GM10266 (cell line): ENCODE measurements at regions not wholly inside any gene's neighbourhood (a gene's known extent, or its start where the extent isn't known, plus 50 kb on each side); places are given as distances from the start of the nearest gene placed in this dataset.

Experiments
- DNase-seq: peaks from one replicate; pipeline ENCODE4 v3.0.0; 2012; ENCODE audit errors: extremely low spot score
- TF ChIP-seq, protein P1 (sequence below): IDR thresholded peaks from 2 replicates; pipeline ENCODE4 v1.5.1; 2012; ENCODE audit warnings: mild to moderate bottlenecking, low read depth; ENCODE audit not compliant: control insufficient read depth, insufficient read depth; ENCODE audit errors: missing control alignments

DNA sequence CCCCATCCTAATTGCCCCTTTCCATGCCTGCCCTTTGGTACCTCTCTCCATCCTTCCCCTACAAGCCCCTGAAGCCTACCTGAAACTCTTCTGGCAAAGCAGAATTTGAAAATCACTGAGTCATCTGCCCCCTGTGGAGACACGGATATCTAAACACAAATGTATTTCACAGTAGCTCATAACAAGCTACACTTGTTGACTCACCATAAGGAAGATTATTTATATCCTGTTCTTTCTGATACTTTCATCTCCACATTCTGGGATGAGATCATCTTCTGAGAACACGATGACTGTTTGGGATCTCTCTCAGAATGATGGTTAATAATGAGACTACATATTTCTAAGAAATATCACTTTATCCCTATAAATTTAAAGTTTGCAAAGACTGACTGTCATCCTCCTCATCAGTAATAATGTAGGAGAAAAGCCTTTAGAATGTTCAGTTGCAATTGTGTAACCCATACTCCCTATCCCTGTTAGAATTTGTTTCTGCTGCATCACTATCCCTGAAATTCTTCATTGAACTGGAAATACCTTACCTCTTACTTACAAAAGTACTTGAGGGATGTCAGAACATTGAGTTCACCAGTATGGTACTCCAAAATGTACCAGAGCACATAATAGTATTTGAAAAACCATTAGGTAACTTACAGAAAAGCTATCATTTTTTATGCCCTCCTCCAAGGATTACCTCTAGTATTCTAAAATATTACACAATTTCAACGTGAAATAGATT, 116.1 kb upstream of the IL12A start:
- TF ChIP-seq, protein P1, sequence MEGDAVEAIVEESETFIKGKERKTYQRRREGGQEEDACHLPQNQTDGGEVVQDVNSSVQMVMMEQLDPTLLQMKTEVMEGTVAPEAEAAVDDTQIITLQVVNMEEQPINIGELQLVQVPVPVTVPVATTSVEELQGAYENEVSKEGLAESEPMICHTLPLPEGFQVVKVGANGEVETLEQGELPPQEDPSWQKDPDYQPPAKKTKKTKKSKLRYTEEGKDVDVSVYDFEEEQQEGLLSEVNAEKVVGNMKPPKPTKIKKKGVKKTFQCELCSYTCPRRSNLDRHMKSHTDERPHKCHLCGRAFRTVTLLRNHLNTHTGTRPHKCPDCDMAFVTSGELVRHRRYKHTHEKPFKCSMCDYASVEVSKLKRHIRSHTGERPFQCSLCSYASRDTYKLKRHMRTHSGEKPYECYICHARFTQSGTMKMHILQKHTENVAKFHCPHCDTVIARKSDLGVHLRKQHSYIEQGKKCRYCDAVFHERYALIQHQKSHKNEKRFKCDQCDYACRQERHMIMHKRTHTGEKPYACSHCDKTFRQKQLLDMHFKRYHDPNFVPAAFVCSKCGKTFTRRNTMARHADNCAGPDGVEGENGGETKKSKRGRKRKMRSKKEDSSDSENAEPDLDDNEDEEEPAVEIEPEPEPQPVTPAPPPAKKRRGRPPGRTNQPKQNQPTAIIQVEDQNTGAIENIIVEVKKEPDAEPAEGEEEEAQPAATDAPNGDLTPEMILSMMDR: no peak
- no peak for DNase-seq

GRCh38 chr3:159875116-159875515, 113.5 kb upstream of the IL12A start:
- no peak for DNase-seq

GRCh38 chr3:159877924-159878323, 110.7 kb upstream of the IL12A start:
- DNase-seq: no peak
- TF ChIP-seq, protein P1: no peak

More at GRCh38 chr3:159875116-159875515, 113.5 kb upstream of the IL12A start:
- TF ChIP-seq, protein P1: no peak

GRCh38 chr3:159879146-159879545, 109.5 kb upstream of the IL12A start:
- no peak for DNase-seq
- TF ChIP-seq, protein P1: no peak

GRCh38 chr3:159879598-159879997, 109.0 kb upstream of the IL12A start:
- TF ChIP-seq, protein P1: no peak
- no peak for DNase-seq

- DNase-seq: no peak
- TF ChIP-seq, protein P1: no peak
Observed at GRCh38 chr3:159881208-159881607, 107.4 kb upstream of the IL12A start.

DNA sequence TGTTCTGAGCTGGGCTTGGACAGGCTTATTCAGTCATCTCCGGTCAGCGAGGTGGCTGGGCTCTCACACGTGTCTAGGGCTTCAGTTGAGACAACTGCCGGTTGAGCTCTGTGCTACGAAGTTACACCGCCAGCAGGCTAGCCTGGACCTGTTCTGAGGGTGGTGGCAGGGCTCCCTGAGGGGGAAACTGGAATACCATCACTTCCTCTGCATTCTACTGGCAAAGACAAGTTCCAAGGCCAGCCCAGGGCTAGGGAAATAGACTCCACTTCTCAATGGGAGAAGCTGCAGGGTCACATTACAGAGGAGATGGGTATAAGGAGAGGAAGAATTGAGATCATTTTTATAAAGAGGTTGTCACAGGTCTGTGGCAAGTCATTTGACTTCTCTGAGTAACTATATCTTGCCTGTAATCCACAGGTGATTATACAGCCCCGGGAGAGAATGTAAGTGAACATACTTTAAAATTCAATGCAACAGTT, 106.8 kb upstream of the IL12A start:
- no peak for DNase-seq
- TF ChIP-seq, protein P1: no peak
